Suprapubic skin (tissue), 4 donors: ENCODE measurements at regions not wholly inside any gene's neighbourhood (a gene's known extent, or its start where the extent isn't known, plus 50 kb on each side); places are given as distances from the start of the nearest gene placed in this dataset.

Experiments used
- DNase-seq, 2 donors: peaks; one replicate each; pipeline ENCODE4 v3.0.0-alpha.2; 2019; ENCODE audit warnings: low spot score in 2 of 2
- H3K27ac ChIP-seq: fragments of 200-600 bp; sonication (generic); one replicate; pipeline ENCODE4 v1.5.1; 2019
- H3K27me3 ChIP-seq: fragments of 200-600 bp; sonication (generic); one replicate; pipeline ENCODE4 v1.5.1; 2019
- H3K36me3 ChIP-seq: fragments of 200-600 bp; sonication (generic); one replicate; pipeline ENCODE4 v1.5.1; 2019
- H3K4me1 ChIP-seq: fragments of 200-600 bp; sonication (generic); one replicate; pipeline ENCODE4 v1.5.1; 2019
- H3K4me3 ChIP-seq: fragments of 200-600 bp; sonication (generic); one replicate; pipeline ENCODE4 v1.5.1; 2019; ENCODE audit warnings: mild to moderate bottlenecking
- H3K9me3 ChIP-seq: fragments of 200-600 bp; sonication (generic); one replicate; pipeline ENCODE4 v1.5.1; 2019
- CTCF ChIP-seq, 2 donors: fragments of 200-600 bp in 1 of 2; fragments of 450-650 bp in 1 of 2; sonication (generic) in 1 of 2; IDR thresholded peaks; one replicate each; pipeline ENCODE4 v1.5.1; 2016 to 2019; ENCODE audit warnings: antibody characterized with exemption in 2 of 2, mild to moderate bottlenecking in 1 of 2, moderate library complexity in 1 of 2
- EP300 ChIP-seq: sonication (generic); formaldehyde crosslinking; IDR thresholded peaks from one replicate; pipeline ENCODE4 v1.6.1; 2017; ENCODE audit warnings: antibody characterized with exemption
- POLR2A ChIP-seq, 2 donors: fragments of 450-650 bp; IDR thresholded peaks; one replicate each; pipeline ENCODE4 v1.6.1; 2017; ENCODE audit warnings: antibody characterized with exemption in 2 of 2, mild to moderate bottlenecking in 2 of 2, moderate library complexity in 2 of 2
- POLR2AphosphoS5 ChIP-seq, 3 donors: sonication (generic); formaldehyde crosslinking; IDR thresholded peaks; one replicate each; pipeline ENCODE4 v1.6.1; 2017; ENCODE audit warnings: antibody characterized with exemption in 3 of 3
- WGBS: methylation state at CpG from one replicate; pipeline ENCODE4 v1.1.5; 2018; 5-methylcytosine and 5-hydroxymethylcytosine counted together

GRCh38 chr20:7220755-7221154 lies 453.3 kb downstream of the BMP2 start:
- 90% methylated on average over 1 of the region's 1 CpG for WGBS
- Histone ChIP-seq H3K27ac (no peak overlapping the region), H3K36me3 (no peaks in the 10 kb centered on the region), H3K9me3 (no peaks in the 10 kb centered on the region), H3K27me3 (no peaks in the 10 kb centered on the region), H3K4me1 (no peaks in the 10 kb centered on the region), H3K4me3 (no peak overlapping the region)
- TF ChIP-seq EP300 = no peak
- no peak for TF ChIP-seq POLR2AphosphoS5 (IDR thresholded peaks at IDR 0.05)
- no peak for TF ChIP-seq CTCF (IDR thresholded peaks at IDR 0.05)
- no peak for TF ChIP-seq POLR2A (IDR thresholded peaks at IDR 0.05)
- no peak for DNase-seq

- no peaks in the 10 kb centered on the region for H3K36me3 ChIP-seq
- H3K27me3 ChIP-seq = no peaks in the 10 kb centered on the region
- no peak for DNase-seq
- H3K4me3 ChIP-seq = no peak overlapping the region
- TF ChIP-seq CTCF (IDR thresholded peaks at IDR 0.05) (no peak), POLR2A (IDR thresholded peaks at IDR 0.05) (no peak)
- WGBS = 62% methylated on average over 2 of the region's 2 CpGs
- no peak overlapping the region for H3K27ac ChIP-seq
- no peaks in the 10 kb centered on the region for H3K4me1 ChIP-seq
- no peaks in the 10 kb centered on the region for H3K9me3 ChIP-seq
These were observed 458.7 kb downstream of the BMP2 start for GRCh38 chr20:7226156-7226555.

- no peaks in the 10 kb centered on the region for H3K36me3 ChIP-seq
- H3K27ac ChIP-seq = no peak overlapping the region
- H3K9me3 ChIP-seq = peaks cover 14% of the 10 kb centered on the region
- no peaks in the 10 kb centered on the region for H3K27me3 ChIP-seq
- no peak for DNase-seq
- H3K4me3 ChIP-seq = no peak overlapping the region
- H3K4me1 ChIP-seq = no peaks in the 10 kb centered on the region
- no peak for TF ChIP-seq POLR2AphosphoS5 (IDR thresholded peaks at IDR 0.05)
- no peak for TF ChIP-seq CTCF (IDR thresholded peaks at IDR 0.05)
- no peak for TF ChIP-seq POLR2A (IDR thresholded peaks at IDR 0.05)
- no peak for TF ChIP-seq EP300
These were observed 463.8 kb downstream of the BMP2 start for GRCh38 chr20:7231303-7231702.

GRCh38 chr20:7232796-7233195 lies 465.3 kb downstream of the BMP2 start:
- H3K4me1 ChIP-seq = no peaks in the 10 kb centered on the region
- peaks cover 14% of the 10 kb centered on the region for H3K9me3 ChIP-seq
- TF ChIP-seq POLR2AphosphoS5 (IDR thresholded peaks at IDR 0.05) (no peak), EP300 (no peak), POLR2A (IDR thresholded peaks at IDR 0.05) (no peak), CTCF (IDR thresholded peaks at IDR 0.05) (no peak)
- H3K27ac ChIP-seq = no peak overlapping the region
- no peaks in the 10 kb centered on the region for H3K36me3 ChIP-seq
- 74% methylated on average over 2 of the region's 2 CpGs for WGBS
- no peak overlapping the region for H3K4me3 ChIP-seq
- DNase-seq = no peak
- H3K27me3 ChIP-seq = no peaks in the 10 kb centered on the region

GRCh38 chr20:7237251-7237650 lies 469.8 kb downstream of the BMP2 start:
- Histone ChIP-seq H3K4me3 (no peak overlapping the region), H3K4me1 (no peaks in the 10 kb centered on the region), H3K36me3 (no peaks in the 10 kb centered on the region), H3K27ac (no peak overlapping the region), H3K27me3 (no peaks in the 10 kb centered on the region), H3K9me3 (peaks cover 10% of the 10 kb centered on the region)
- 77% methylated on average over 1 of the region's 1 CpG for WGBS
- DNase-seq = no peak
- TF ChIP-seq EP300 (no peak), POLR2AphosphoS5 (IDR thresholded peaks at IDR 0.05) (no peak), POLR2A (IDR thresholded peaks at IDR 0.05) (no peak), CTCF (IDR thresholded peaks at IDR 0.05) (no peak)
